MCF 10A (cell line): ENCODE measurements at regions not wholly inside any gene's neighbourhood (a gene's known extent, or its start where the extent isn't known, plus 50 kb on each side); places are given as distances from the start of the nearest gene placed in this dataset.
"Not testable (repeated sequence)": the region's sequence is repeated elsewhere in the genome, so short reads cannot be mapped to it uniquely, and the experiment has no call there.

Source experiments
- BruUV-seq: library from RNA; stranded (reverse); fragments of 400-500 nt; replicated peaks from 2 replicates; lab custom pipeline; 2021; lab: Mats Ljungman, UMichigan
- CTCF ChIA-PET: fragments of 300-600 bp; sonication (Branson Sonifier 250); formaldehyde crosslinking; extraction: SDS; loops from one replicate; lab custom pipeline; 2021; ENCODE audit warnings: antibody characterized with exemption, inconsistent platforms; lab: Yijun Ruan, JAX
- POLR2A ChIA-PET: fragments of 300-600, 350-650 bp; sonication (Branson Sonifier 250); formaldehyde crosslinking; extraction: SDS; loops from one replicate; lab custom pipeline; 2020; ENCODE audit warnings: antibody characterized with exemption, inconsistent platforms; lab: Yijun Ruan, JAX
- DNase-seq: peaks from one replicate; pipeline ENCODE4 v3.0.0-alpha.2; 2018; ENCODE audit not compliant: unreplicated experiment
- H3K27ac Mint-ChIP-seq: one replicate; pipeline ENCODE4 v1.8.0; 2022; ENCODE audit warnings: mild to moderate bottlenecking, low read depth, mixed read lengths; ENCODE audit not compliant: unreplicated experiment
- H3K27me3 Mint-ChIP-seq: one replicate; pipeline ENCODE4 v1.8.0; 2022; ENCODE audit warnings: mixed read lengths; ENCODE audit not compliant: insufficient read depth, unreplicated experiment
- H3K36me3 Mint-ChIP-seq: one replicate; pipeline ENCODE4 v1.8.0; 2022; ENCODE audit warnings: mild to moderate bottlenecking, moderate library complexity, mixed read lengths; ENCODE audit not compliant: insufficient read depth, unreplicated experiment
- H3K4me1 Mint-ChIP-seq: one replicate; pipeline ENCODE4 v1.8.0; 2022; ENCODE audit warnings: mixed read lengths; ENCODE audit not compliant: insufficient read depth, unreplicated experiment
- H3K4me3 Mint-ChIP-seq: one replicate; pipeline ENCODE4 v1.8.0; 2022; ENCODE audit warnings: mild to moderate bottlenecking, moderate library complexity, mixed read lengths; ENCODE audit not compliant: unreplicated experiment
- H3K9me3 Mint-ChIP-seq: one replicate; pipeline ENCODE4 v1.8.0; 2022; ENCODE audit warnings: mixed read lengths; ENCODE audit not compliant: unreplicated experiment
- CTCF ChIP-seq: fragments of 200-600 bp; IDR thresholded peaks from one replicate; pipeline ENCODE4 v1.8.0; 2022; ENCODE audit warnings: antibody characterized with exemption, mild to moderate bottlenecking; ENCODE audit not compliant: unreplicated experiment
- intact Hi-C: fragments of 100-400 bp; cut with micrococcal nuclease; formaldehyde crosslinking; loops from 2 replicates; pipeline ENCODE4 v1.14.1; 2022

DNA sequence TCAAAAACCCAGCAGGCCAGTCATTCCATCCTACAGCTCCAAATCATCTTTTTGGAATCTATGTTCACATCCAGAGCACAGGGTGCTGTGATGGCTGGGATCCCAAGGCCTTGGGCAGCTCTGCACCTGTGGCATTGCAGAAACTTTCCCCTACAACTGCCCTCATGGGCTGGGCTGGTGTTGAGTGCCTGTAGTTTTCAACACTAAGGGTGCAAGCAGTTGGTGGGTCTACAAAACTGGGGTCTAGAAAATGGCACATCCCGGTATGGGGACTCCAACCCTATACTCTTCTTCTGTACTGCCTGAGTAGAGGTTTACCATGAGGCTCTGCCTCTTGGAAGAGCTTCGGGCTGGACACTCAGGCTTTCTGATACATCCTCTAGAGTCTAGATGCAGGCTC lies 95.2 kb upstream of the TEKT4 start:
- CTCF ChIA-PET = no interaction called here

GRCh38 chr2:94785105-94785504 lies 86.1 kb upstream of the TEKT4 start:
- CTCF ChIA-PET, intact Hi-C loops, H3K9me3 Mint-ChIP-seq: not testable (repeated sequence)

More for the DNA sequence above, 95.2 kb upstream of the TEKT4 start:
- Mint-ChIP-seq H3K4me1 (no peaks in the 10 kb centered on the region), H3K27ac (no peak overlapping the region), H3K4me3 (no peak overlapping the region), H3K9me3 (no peaks in the 10 kb centered on the region), H3K27me3 (peaks cover 35% of the 10 kb centered on the region), H3K36me3 (no peaks in the 10 kb centered on the region)
- POLR2A ChIA-PET = no interaction called here
- intact Hi-C loops = no loop called here
- no peak for TF ChIP-seq CTCF
- BruUV-seq = no TSS peak
- no peak for DNase-seq

GRCh38 chr2:94786424-94786823 lies 84.8 kb upstream of the TEKT4 start:
- H3K27me3 Mint-ChIP-seq, H3K4me1 Mint-ChIP-seq, H3K4me3 Mint-ChIP-seq, DNase-seq, H3K27ac Mint-ChIP-seq, H3K9me3 Mint-ChIP-seq, H3K36me3 Mint-ChIP-seq, intact Hi-C loops, POLR2A ChIA-PET, BruUV-seq: not testable (repeated sequence)
- CTCF ChIA-PET = interaction anchor here (0.6 kb wide), 1 partner anchor 11 kb away, joined by 4 read pairs; no protein-coding TSS in a partner anchor

More at GRCh38 chr2:94785105-94785504, 86.1 kb upstream of the TEKT4 start:
- H3K4me1 Mint-ChIP-seq, H3K36me3 Mint-ChIP-seq, H3K4me3 Mint-ChIP-seq, H3K27ac Mint-ChIP-seq, H3K27me3 Mint-ChIP-seq, DNase-seq, POLR2A ChIA-PET, BruUV-seq: not testable (repeated sequence)

GRCh38 chr2:94790169-94790568 lies 81.1 kb upstream of the TEKT4 start:
- DNase-seq, POLR2A ChIA-PET, intact Hi-C loops, H3K4me3 Mint-ChIP-seq, H3K27me3 Mint-ChIP-seq, BruUV-seq, H3K27ac Mint-ChIP-seq, H3K9me3 Mint-ChIP-seq, H3K36me3 Mint-ChIP-seq, H3K4me1 Mint-ChIP-seq, CTCF ChIA-PET: not testable (repeated sequence)

DNA sequence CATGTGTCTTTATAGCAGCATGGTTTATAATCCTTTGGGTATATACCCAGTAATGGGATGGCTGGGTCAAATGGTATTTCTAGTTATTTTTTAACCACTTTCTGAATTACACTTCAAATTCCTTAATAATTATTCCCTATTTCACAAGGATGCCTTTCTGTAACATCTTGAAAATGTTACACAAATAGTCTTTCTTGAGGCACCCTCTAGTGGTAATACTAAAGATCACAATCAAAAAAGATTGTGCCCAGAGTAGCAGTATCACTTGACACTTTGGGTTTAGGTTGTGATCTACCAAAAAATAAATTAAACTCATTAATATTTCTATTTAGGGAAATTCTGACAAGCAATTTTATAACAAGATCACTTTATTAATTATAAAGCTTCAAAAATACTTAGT lies 74.0 kb upstream of the TEKT4 start:
- CTCF ChIA-PET = interaction anchor here (0.6 kb wide), 1 partner anchor 11 kb away, joined by 4 read pairs; no protein-coding TSS in a partner anchor
- H3K27ac Mint-ChIP-seq, POLR2A ChIA-PET: not testable (repeated sequence)

More for the DNA sequence above, 74.0 kb upstream of the TEKT4 start:
- H3K4me1 Mint-ChIP-seq, H3K4me3 Mint-ChIP-seq, intact Hi-C loops, BruUV-seq, H3K36me3 Mint-ChIP-seq, H3K9me3 Mint-ChIP-seq: not testable (repeated sequence)
- peak; percentile 49 for TF ChIP-seq CTCF
- peak; percentile 12 for DNase-seq
- H3K27me3 Mint-ChIP-seq = peaks cover 57% of the 10 kb centered on the region
